Esophagus muscularis mucosa (tissue), 4 donors: ENCODE measurements at regions not wholly inside any gene's neighbourhood (a gene's known extent, or its start where the extent isn't known, plus 50 kb on each side); places are given as distances from the start of the nearest gene placed in this dataset.

Experiments
- DNase-seq: peaks from one replicate; pipeline ENCODE4 v3.0.0-alpha.2; 2017; ENCODE audit errors: extremely low spot score
- H3K27ac ChIP-seq, 4 donors: fragments of 200-600 bp; sonication (generic); replicated peaks in 1 of 4; 1 replicate in 3 of 4; 2 replicates in 1 of 4; pipeline ENCODE4 v1.5.1; 2016 to 2019; ENCODE audit warnings: mild to moderate bottlenecking in 1 of 4
- H3K27me3 ChIP-seq, 4 donors: fragments of 200-600 bp; sonication (generic); one replicate each; pipeline versions ENCODE4 v1.5.1 to v1.6.0; 2016 to 2019
- H3K36me3 ChIP-seq, 4 donors: fragments of 200-600 bp; sonication (generic); one replicate each; pipeline ENCODE4 v1.5.1; 2016 to 2019
- H3K4me1 ChIP-seq, 4 donors: fragments of 200-600 bp; sonication (generic); one replicate each; pipeline ENCODE4 v1.5.1; 2016 to 2019
- H3K4me3 ChIP-seq, 4 donors: fragments of 200-600 bp; sonication (generic); 1 replicate in 2 of 4; 2 replicates in 2 of 4; pipeline ENCODE4 v1.5.1; 2016 to 2019; ENCODE audit warnings: mild to moderate bottlenecking in 4 of 4, moderate library complexity in 1 of 4
- H3K9me3 ChIP-seq, 4 donors: fragments of 200-600 bp; sonication (generic); 1 replicate in 3 of 4; 2 replicates in 1 of 4; pipeline ENCODE4 v1.5.1; 2016 to 2019
- CTCF ChIP-seq, 3 experiments: fragments of 200-600 bp in 2 of 3; fragments of 450-650 bp in 1 of 3; sonication (generic) in 2 of 3; IDR thresholded peaks; one replicate each; pipeline ENCODE4 v1.5.1; 2017 to 2019; ENCODE audit warnings: antibody characterized with exemption in 3 of 3, mild to moderate bottlenecking in 2 of 3, moderate library complexity in 1 of 3
- EP300 ChIP-seq: sonication (generic); formaldehyde crosslinking; IDR thresholded peaks from one replicate; pipeline ENCODE4 v1.6.1; 2017; ENCODE audit warnings: antibody characterized with exemption
- POLR2A ChIP-seq: fragments of 450-650 bp; IDR thresholded peaks from one replicate; pipeline ENCODE4 v1.6.1; 2017; ENCODE audit warnings: antibody characterized with exemption, moderate library complexity, mild to moderate bottlenecking, low read depth
- POLR2AphosphoS5 ChIP-seq, 2 donors: sonication (generic); formaldehyde crosslinking; IDR thresholded peaks; one replicate each; pipeline ENCODE4 v1.6.1; 2017; ENCODE audit warnings: antibody characterized with exemption in 2 of 2
- WGBS: methylation state at CpG from one replicate; pipeline ENCODE4 v1.1.5; 2018; 5-methylcytosine and 5-hydroxymethylcytosine counted together
- intact Hi-C: fragments of 100-400 bp; cut with DNase I; formaldehyde crosslinking; loops from one replicate; pipeline ENCODE4 v1.15.1; 2023

DNA sequence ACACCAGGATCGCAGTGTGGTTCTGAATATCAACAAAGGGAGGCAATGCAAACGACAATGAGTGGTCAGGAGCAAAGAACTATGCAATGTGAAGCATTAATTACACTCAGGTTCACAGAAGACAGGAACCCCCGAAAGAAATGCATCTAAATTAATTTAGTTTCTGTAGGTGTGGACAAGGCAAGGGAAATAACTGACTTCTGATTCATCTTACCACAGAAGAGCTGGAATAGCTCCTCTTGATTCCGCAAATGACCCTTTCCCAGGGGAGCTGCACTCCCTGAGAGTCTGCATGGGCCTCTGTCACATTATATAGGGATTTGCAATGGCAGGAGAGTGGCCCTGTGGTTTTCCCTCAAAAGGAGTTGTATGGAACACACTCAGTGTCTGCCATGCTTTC is 263.9 kb upstream of the APCDD1 start:
- H3K27me3 ChIP-seq, result no peaks in the 10 kb centered on the region
- no peak for DNase-seq
- no peak overlapping the region for H3K27ac ChIP-seq
- no peaks in the 10 kb centered on the region for H3K9me3 ChIP-seq
- no peak overlapping the region for H3K4me3 ChIP-seq
- intact Hi-C loops, result no loop called here
- H3K4me1 ChIP-seq, result peaks cover 0 to 5% (median 2%) of the 10 kb centered on the region in 4 donors
- TF ChIP-seq CTCF (IDR thresholded peaks at IDR 0.05), result no peak
- no peak for TF ChIP-seq POLR2A
- TF ChIP-seq EP300, result no peak
- no peak for TF ChIP-seq POLR2AphosphoS5 (IDR thresholded peaks at IDR 0.05)
- WGBS, result 89% methylated on average over 4 of the region's 4 CpGs
- no peaks in the 10 kb centered on the region for H3K36me3 ChIP-seq

DNA sequence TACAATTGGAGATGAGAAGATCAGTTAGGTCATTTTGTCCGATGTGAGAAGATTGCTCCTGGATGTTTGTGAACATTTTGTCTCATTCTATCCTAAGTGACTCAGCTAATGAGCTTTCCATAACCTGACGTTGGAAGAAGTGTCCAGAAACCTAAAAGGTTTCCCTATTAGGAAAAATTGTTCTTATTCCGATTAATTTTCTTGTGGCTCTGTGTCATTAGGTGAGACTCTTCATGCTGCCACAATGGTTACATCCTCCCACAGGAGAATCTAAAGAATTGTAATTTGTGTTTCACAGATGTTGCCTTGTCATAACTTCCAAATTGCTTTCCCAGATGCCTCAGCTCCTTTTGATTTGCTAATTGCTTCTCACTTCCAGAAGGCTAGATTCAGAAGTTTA is 261.0 kb upstream of the APCDD1 start:
- Histone ChIP-seq H3K9me3 (no peaks in the 10 kb centered on the region), H3K27me3 (no peaks in the 10 kb centered on the region), H3K27ac (no peak overlapping the region), H3K36me3 (no peaks in the 10 kb centered on the region), H3K4me3 (no peak overlapping the region), H3K4me1 (peaks cover 0 to 5% (median 2%) of the 10 kb centered on the region in 4 donors)
- no peak for DNase-seq
- intact Hi-C loops, result no loop called here
- 61% methylated on average over 3 of the region's 3 CpGs for WGBS
- TF ChIP-seq POLR2AphosphoS5 (IDR thresholded peaks at IDR 0.05), result no peak
- no peak for TF ChIP-seq EP300
- no peak for TF ChIP-seq CTCF (IDR thresholded peaks at IDR 0.05)
- no peak for TF ChIP-seq POLR2A

GRCh38 chr18:10194592-10194991 is 259.8 kb upstream of the APCDD1 start:
- Histone ChIP-seq H3K4me3 (no peak overlapping the region), H3K27ac (no peak overlapping the region), H3K9me3 (no peaks in the 10 kb centered on the region), H3K4me1 (peaks cover 0 to 5% (median 2%) of the 10 kb centered on the region in 4 donors), H3K36me3 (no peaks in the 10 kb centered on the region), H3K27me3 (no peaks in the 10 kb centered on the region)
- TF ChIP-seq POLR2AphosphoS5 (IDR thresholded peaks at IDR 0.05), result no peak
- TF ChIP-seq POLR2A, result no peak
- TF ChIP-seq CTCF (IDR thresholded peaks at IDR 0.05), result no peak
- TF ChIP-seq EP300, result no peak
- intact Hi-C loops, result no loop called here
- WGBS, result 63% methylated on average over 4 of the region's 4 CpGs
- DNase-seq, result no peak

DNA sequence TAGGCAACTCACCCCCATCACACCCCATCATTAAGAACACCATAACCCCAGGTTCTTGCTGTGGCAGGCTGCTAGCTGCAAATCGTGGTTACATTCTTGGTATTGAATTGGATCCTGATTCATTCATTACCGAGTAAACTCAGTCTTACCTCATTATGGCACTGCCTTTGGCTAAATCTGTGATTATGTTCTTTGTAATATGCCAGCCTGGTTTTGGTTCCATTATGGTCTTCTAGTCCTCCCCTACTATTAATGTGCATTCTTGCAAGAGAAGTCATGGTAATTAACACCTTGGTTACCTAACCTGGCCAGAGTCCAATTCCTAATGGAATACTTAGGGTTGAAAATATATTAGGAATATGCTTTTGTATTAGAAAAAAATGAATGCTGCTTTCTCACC is 258.9 kb upstream of the APCDD1 start:
- no peaks in the 10 kb centered on the region for H3K9me3 ChIP-seq
- H3K4me1 ChIP-seq, result peaks cover 0 to 5% (median 2%) of the 10 kb centered on the region in 4 donors
- 96% methylated on average over 2 of the region's 2 CpGs for WGBS
- intact Hi-C loops, result no loop called here
- TF ChIP-seq POLR2A (no peak), CTCF (IDR thresholded peaks at IDR 0.05) (no peak), EP300 (no peak), POLR2AphosphoS5 (IDR thresholded peaks at IDR 0.05) (no peak)
- H3K36me3 ChIP-seq, result no peaks in the 10 kb centered on the region
- no peak for DNase-seq
- no peak overlapping the region for H3K27ac ChIP-seq
- H3K4me3 ChIP-seq, result no peak overlapping the region
- no peaks in the 10 kb centered on the region for H3K27me3 ChIP-seq

DNA sequence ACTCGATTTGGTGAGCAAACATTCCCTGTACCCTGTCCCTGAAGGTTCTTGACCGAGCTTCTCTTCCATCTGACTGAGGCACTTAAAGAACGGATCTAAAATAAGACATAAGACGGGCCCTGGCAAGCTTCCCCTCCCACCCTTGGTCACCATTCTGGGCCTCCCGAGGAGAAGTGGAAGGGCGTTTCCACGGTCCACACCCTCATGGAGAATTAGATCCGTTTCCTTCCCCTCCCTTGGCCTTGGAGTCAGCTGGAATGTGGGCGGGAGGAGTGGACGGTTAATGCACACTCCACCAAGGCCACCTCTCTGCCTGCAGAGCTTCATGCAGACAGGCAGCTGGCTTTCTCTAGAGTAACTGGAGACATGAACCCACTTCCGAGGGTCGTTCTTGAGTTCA is 257.3 kb upstream of the APCDD1 start:
- H3K27me3 ChIP-seq, result no peaks in the 10 kb centered on the region
- WGBS, result 82% methylated on average over 11 of the region's 12 CpGs
- intact Hi-C loops, result no loop called here
- TF ChIP-seq POLR2A (no peak), CTCF (IDR thresholded peaks at IDR 0.05) (no peak), EP300 (no peak), POLR2AphosphoS5 (IDR thresholded peaks at IDR 0.05) (no peak)
- H3K27ac ChIP-seq, result no peak overlapping the region
- H3K9me3 ChIP-seq, result no peaks in the 10 kb centered on the region
- no peak overlapping the region for H3K4me3 ChIP-seq
- no peak for DNase-seq
- peaks cover 0 to 5% (median 2%) of the 10 kb centered on the region in 4 donors for H3K4me1 ChIP-seq
- H3K36me3 ChIP-seq, result no peaks in the 10 kb centered on the region
